Ishikawa (cell line): ENCODE measurements at regions not wholly inside any gene's neighbourhood (a gene's known extent, or its start where the extent isn't known, plus 50 kb on each side); places are given as distances from the start of the nearest gene placed in this dataset.

ENCODE experiments used
- CEBPB ChIP-seq: IDR thresholded peaks from 2 replicates; pipeline ENCODE4 v1.6.1; 2012
- CREB1 ChIP-seq: IDR thresholded peaks from 2 replicates; pipeline ENCODE4 v1.6.1; 2012; ENCODE audit warnings: low read depth
- EGR1 ChIP-seq: IDR thresholded peaks from 2 replicates; pipeline ENCODE4 v1.6.1; 2012
- EP300 ChIP-seq: IDR thresholded peaks from 2 replicates; pipeline ENCODE4 v1.6.1; 2012; ENCODE audit warnings: borderline replicate concordance
- FOXM1 ChIP-seq: IDR thresholded peaks from 2 replicates; pipeline ENCODE4 v1.6.1; 2012; ENCODE audit warnings: low read depth, borderline replicate concordance
- MAX ChIP-seq: IDR thresholded peaks from 2 replicates; pipeline ENCODE4 v1.6.1; 2012
- NFIC ChIP-seq: IDR thresholded peaks from 2 replicates; pipeline ENCODE4 v1.6.1; 2012
- RAD21 ChIP-seq: IDR thresholded peaks from 2 replicates; pipeline ENCODE4 v1.6.1; 2012; ENCODE audit warnings: low read depth
- REST ChIP-seq: IDR thresholded peaks from 2 replicates; pipeline ENCODE4 v1.6.1; 2012; ENCODE audit warnings: low read depth, mild to moderate bottlenecking
- TAF1 ChIP-seq: IDR thresholded peaks from 2 replicates; pipeline ENCODE4 v1.6.1; 2012; ENCODE audit warnings: low read depth, mild to moderate bottlenecking
- TCF12 ChIP-seq: IDR thresholded peaks from 2 replicates; pipeline ENCODE4 v1.6.1; 2012; ENCODE audit warnings: low read depth
- TEAD4 ChIP-seq: IDR thresholded peaks from 2 replicates; pipeline ENCODE4 v1.6.1; 2012
- USF1 ChIP-seq: IDR thresholded peaks from 2 replicates; pipeline ENCODE4 v1.6.1; 2012
- YY1 ChIP-seq: IDR thresholded peaks from 2 replicates; pipeline ENCODE4 v1.6.1; 2012; ENCODE audit warnings: low read depth
- ZBTB7A ChIP-seq: IDR thresholded peaks from 2 replicates; pipeline ENCODE4 v1.6.1; 2012; ENCODE audit warnings: low read depth

GRCh38 chr5:51495672-51496071 is 112.4 kb downstream of the ISL1 start:
- TF ChIP-seq TCF12 (no peak), TEAD4 (no peak), FOXM1 (no peak), USF1 (no peak), CREB1 (no peak), CEBPB (no peak), EP300 (no peak), NFIC (no peak), EGR1 (no peak), TAF1 (no peak), RAD21 (no peak), YY1 (no peak), ZBTB7A (no peak), MAX (no peak), REST (no peak)

- TF ChIP-seq USF1 (no peak), MAX (no peak), RAD21 (no peak), TEAD4 (no peak), CEBPB (no peak)
These were observed 134.6 kb downstream of the ISL1 start for GRCh38 chr5:51517838-51518237.

- no peak for TF ChIP-seq MAX
- TF ChIP-seq CEBPB = no peak
- TF ChIP-seq TAF1 = no peak
- TF ChIP-seq EGR1 = no peak
- no peak for TF ChIP-seq ZBTB7A
- TF ChIP-seq NFIC = no peak
- no peak for TF ChIP-seq YY1
- no peak for TF ChIP-seq FOXM1
- TF ChIP-seq RAD21 = no peak
These were observed 135.4 kb downstream of the ISL1 start for GRCh38 chr5:51518607-51519006.

GRCh38 chr5:51521583-51521982 is 138.3 kb downstream of the ISL1 start:
- TF ChIP-seq RAD21 = no peak
- no peak for TF ChIP-seq REST
- no peak for TF ChIP-seq EP300
- no peak for TF ChIP-seq EGR1
- TF ChIP-seq YY1 = no peak
- no peak for TF ChIP-seq TCF12
- TF ChIP-seq FOXM1 = no peak
- no peak for TF ChIP-seq TEAD4
- no peak for TF ChIP-seq NFIC
- TF ChIP-seq ZBTB7A = no peak
- TF ChIP-seq CEBPB = no peak
- no peak for TF ChIP-seq MAX
- TF ChIP-seq CREB1 = no peak
- no peak for TF ChIP-seq TAF1
- no peak for TF ChIP-seq USF1

GRCh38 chr5:51539232-51539631 is 156.0 kb downstream of the ISL1 start:
- no peak for TF ChIP-seq REST
- no peak for TF ChIP-seq ZBTB7A
- TF ChIP-seq TAF1 = no peak
- TF ChIP-seq TCF12 = no peak
- TF ChIP-seq FOXM1 = no peak
- no peak for TF ChIP-seq MAX
- no peak for TF ChIP-seq EP300
- no peak for TF ChIP-seq NFIC
- TF ChIP-seq YY1 = no peak
- no peak for TF ChIP-seq CEBPB
- TF ChIP-seq TEAD4 = no peak
- no peak for TF ChIP-seq RAD21
- TF ChIP-seq CREB1 = no peak
